Activated B cell treated with CpG ODN at 0.5 μM for 24 hours (primary cell): ENCODE measurements at regions not wholly inside any gene's neighbourhood (a gene's known extent, or its start where the extent isn't known, plus 50 kb on each side); places are given as distances from the start of the nearest gene placed in this dataset.

Source experiments
- ATAC-seq: fragments of 200-7000 bp; cut with Tn5 transposase; one replicate; pipeline ENCODE4 v1.10.0; 2021; ENCODE audit warnings: low read depth, mild to moderate bottlenecking, moderate library complexity
- CTCF ChIA-PET: fragments of 350-600 bp; sonication (Branson Sonifier 250); formaldehyde crosslinking; loops from one replicate; lab custom pipeline; 2021; ENCODE audit warnings: antibody characterized with exemption; lab: Charles Lee
- POLR2A ChIA-PET: fragments of 350-600 bp; sonication (Branson Sonifier 250); formaldehyde crosslinking; loops from one replicate; lab custom pipeline; 2021; ENCODE audit warnings: antibody characterized with exemption; lab: Charles Lee
- DNase-seq: peaks from one replicate; pipeline ENCODE4 v3.0.0; 2022
- H3K27ac Mint-ChIP-seq: one replicate; pipeline ENCODE4 v1.8.0; 2020; ENCODE audit warnings: mixed read lengths
- H3K27me3 Mint-ChIP-seq: one replicate; pipeline ENCODE4 v1.8.0; 2021; ENCODE audit warnings: mixed read lengths
- H3K36me3 Mint-ChIP-seq: one replicate; pipeline ENCODE4 v1.8.0; 2021; ENCODE audit warnings: low read depth, mixed read lengths
- H3K4me1 Mint-ChIP-seq: one replicate; pipeline ENCODE4 v1.8.0; 2021; ENCODE audit warnings: mixed read lengths
- H3K4me3 Mint-ChIP-seq: one replicate; pipeline ENCODE4 v1.8.0; 2020; ENCODE audit warnings: mild to moderate bottlenecking, mixed read lengths
- H3K9me3 Mint-ChIP-seq: one replicate; pipeline ENCODE4 v1.8.0; 2020; ENCODE audit warnings: mixed read lengths
- intact Hi-C: fragments of 100-400 bp; cut with micrococcal nuclease; formaldehyde crosslinking; loops from one replicate; pipeline ENCODE4 v1.15.1; 2024
- TF ChIP-seq, protein P1 (sequence below): fragments of 200-600 bp; IDR thresholded peaks from one replicate; pipeline ENCODE4 v1.8.0; 2022; ENCODE audit warnings: antibody characterized with exemption, mild to moderate bottlenecking

DNA sequence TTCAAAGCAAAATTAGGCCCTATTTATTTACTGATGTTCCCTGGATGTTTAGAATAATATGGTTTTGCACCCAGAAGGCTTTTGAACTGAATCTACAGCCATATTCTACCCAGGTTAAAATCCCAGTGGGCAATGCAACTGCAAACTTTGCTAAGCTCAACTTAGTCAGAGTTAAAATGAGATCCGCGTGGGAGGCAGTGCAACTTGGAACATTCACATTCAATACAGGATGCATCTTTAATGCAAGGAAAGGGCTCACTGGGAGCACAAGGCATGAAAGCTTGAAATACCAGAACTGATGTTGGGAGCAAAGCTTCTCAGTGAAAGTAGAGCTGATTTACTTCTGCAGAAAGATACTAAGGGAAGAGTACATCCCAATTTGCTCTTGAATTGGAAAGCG, 281.2 kb upstream of the DEFB112 start:
- TF ChIP-seq, protein P1, sequence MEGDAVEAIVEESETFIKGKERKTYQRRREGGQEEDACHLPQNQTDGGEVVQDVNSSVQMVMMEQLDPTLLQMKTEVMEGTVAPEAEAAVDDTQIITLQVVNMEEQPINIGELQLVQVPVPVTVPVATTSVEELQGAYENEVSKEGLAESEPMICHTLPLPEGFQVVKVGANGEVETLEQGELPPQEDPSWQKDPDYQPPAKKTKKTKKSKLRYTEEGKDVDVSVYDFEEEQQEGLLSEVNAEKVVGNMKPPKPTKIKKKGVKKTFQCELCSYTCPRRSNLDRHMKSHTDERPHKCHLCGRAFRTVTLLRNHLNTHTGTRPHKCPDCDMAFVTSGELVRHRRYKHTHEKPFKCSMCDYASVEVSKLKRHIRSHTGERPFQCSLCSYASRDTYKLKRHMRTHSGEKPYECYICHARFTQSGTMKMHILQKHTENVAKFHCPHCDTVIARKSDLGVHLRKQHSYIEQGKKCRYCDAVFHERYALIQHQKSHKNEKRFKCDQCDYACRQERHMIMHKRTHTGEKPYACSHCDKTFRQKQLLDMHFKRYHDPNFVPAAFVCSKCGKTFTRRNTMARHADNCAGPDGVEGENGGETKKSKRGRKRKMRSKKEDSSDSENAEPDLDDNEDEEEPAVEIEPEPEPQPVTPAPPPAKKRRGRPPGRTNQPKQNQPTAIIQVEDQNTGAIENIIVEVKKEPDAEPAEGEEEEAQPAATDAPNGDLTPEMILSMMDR, result no peak
- Mint-ChIP-seq H3K4me3 (no peak overlapping the region), H3K27me3 (no peaks in the 10 kb centered on the region), H3K27ac (no peak overlapping the region), H3K36me3 (no peaks in the 10 kb centered on the region), H3K9me3 (peaks cover 12% of the 10 kb centered on the region), H3K4me1 (no peaks in the 10 kb centered on the region)
- ATAC-seq (no peak), DNase-seq (no peak)
- CTCF ChIA-PET, result no interaction called here
- POLR2A ChIA-PET, result no interaction called here
- intact Hi-C loops, result no loop called here

DNA sequence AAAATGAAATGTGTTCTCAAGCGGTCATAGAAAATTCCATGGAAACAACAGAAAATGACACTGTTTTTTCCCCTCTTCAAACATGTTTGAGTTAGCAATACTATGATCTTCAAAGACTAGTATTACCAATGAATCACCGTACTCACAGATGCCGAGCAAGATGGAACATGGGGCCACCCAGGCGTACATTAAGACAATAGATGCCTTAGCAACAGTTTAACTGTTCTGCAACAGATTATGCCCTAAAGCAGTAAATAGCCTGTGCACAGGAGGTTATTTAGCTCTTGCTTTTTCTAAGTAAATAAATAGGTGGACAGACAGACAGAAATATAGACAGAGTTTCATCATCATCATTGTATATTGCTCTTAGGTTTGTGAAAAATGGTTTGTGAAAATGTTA, 284.0 kb upstream of the DEFB112 start:
- ATAC-seq, result no peak
- H3K4me1 Mint-ChIP-seq, result no peaks in the 10 kb centered on the region
- CTCF ChIA-PET, result no interaction called here

DNA sequence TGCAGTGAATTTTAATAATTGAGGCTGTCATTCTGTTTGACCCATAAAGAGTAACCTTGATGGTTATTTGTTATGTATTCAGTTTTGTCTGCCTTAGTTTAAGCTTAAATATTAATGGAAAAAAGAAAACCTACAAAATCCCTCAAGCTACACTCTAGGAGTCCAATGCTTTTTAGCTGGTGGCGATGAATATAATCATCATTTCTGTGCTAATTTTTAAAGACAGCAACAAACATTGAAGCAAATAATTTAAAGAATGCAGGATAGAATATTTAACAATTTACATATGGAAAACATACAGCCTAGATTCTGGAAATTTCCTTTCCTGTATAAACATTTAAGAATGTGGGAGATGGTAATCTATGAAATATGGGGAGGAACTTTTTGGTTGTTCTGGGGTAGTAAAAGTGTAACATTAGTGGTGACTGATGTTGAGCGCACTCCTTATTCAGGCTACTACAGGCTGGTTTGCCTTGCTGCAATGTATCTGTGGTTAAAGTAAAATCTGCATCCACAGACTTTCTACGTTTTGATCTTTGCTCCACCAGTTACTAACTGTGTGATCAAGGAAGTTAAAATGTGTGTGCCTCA, 287.9 kb upstream of the DEFB112 start:
- intact Hi-C loops, result no loop called here
- H3K27ac Mint-ChIP-seq, result no peak overlapping the region
- TF ChIP-seq, protein P1, result no peak
- no peak for DNase-seq
- H3K36me3 Mint-ChIP-seq, result no peaks in the 10 kb centered on the region
- H3K27me3 Mint-ChIP-seq, result no peaks in the 10 kb centered on the region
- ChIA-PET CTCF (no interaction called here), POLR2A (no interaction called here)
- no peaks in the 10 kb centered on the region for H3K9me3 Mint-ChIP-seq
- H3K4me1 Mint-ChIP-seq, result no peaks in the 10 kb centered on the region
- H3K4me3 Mint-ChIP-seq, result no peak overlapping the region
- ATAC-seq, result no peak

More for the DNA sequence above, 284.0 kb upstream of the DEFB112 start:
- Mint-ChIP-seq H3K27me3 (no peaks in the 10 kb centered on the region), H3K36me3 (no peaks in the 10 kb centered on the region), H3K27ac (no peak overlapping the region), H3K4me3 (no peak overlapping the region), H3K9me3 (no peaks in the 10 kb centered on the region)
- POLR2A ChIA-PET, result no interaction called here
- intact Hi-C loops, result no loop called here
- no peak for DNase-seq
- TF ChIP-seq, protein P1, result no peak

DNA sequence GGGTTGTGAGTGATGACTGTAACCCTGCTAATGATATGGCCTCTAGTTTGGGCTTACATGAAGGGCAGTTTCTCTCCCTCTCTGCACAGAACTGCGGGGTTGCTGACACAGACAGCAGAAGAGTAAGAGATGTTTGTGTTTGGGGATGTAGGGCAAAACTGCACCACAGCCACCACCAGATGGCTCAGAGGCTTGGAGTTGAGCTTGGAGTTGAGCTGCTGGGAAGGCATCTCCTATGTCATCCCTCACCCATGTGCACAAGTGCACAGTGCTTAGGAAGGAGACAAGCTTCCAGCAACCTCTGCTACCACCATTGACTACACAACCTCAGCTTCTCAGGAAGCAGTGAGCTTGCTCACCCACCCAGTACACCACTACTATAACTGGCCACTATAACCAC, 303.9 kb upstream of the DEFB112 start:
- H3K9me3 Mint-ChIP-seq, result peaks cover 10% of the 10 kb centered on the region
- no peaks in the 10 kb centered on the region for H3K27me3 Mint-ChIP-seq
- CTCF ChIA-PET, result no interaction called here
- ATAC-seq (no peak), DNase-seq (no peak)
- TF ChIP-seq, protein P1, result no peak
- H3K4me1 Mint-ChIP-seq, result no peaks in the 10 kb centered on the region
- H3K4me3 Mint-ChIP-seq, result no peak overlapping the region
- intact Hi-C loops, result no loop called here
- no peaks in the 10 kb centered on the region for H3K36me3 Mint-ChIP-seq
- POLR2A ChIA-PET, result no interaction called here
- no peak overlapping the region for H3K27ac Mint-ChIP-seq

DNA sequence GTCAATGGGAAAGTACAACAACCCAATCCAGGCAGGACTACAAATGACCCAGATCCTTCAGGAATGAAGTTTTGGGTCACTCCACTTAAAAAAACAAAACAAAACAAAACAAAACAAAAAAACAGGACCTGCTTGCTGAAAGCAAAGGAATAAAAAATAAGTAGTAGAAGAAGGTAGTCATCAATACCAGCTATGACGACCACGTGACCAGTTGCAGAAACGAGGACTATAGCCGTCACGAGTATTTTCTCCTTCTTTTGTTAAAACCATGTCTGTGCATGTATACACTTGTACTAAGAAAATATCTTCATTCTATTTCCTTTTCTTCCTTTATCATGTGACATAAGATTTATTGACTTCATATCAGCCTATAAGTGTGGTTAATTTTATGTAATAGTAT, 308.4 kb upstream of the DEFB112 start:
- Mint-ChIP-seq H3K4me1 (no peaks in the 10 kb centered on the region), H3K27ac (no peak overlapping the region), H3K4me3 (no peak overlapping the region), H3K27me3 (no peaks in the 10 kb centered on the region), H3K36me3 (no peaks in the 10 kb centered on the region), H3K9me3 (peaks cover 13% of the 10 kb centered on the region)
- ChIA-PET CTCF (no interaction called here), POLR2A (no interaction called here)
- TF ChIP-seq, protein P1, result no peak
- ATAC-seq (no peak), DNase-seq (no peak)
- intact Hi-C loops, result no loop called here
